ENCODE measurements at regions not wholly inside any gene's neighbourhood (a gene's known extent, or its start where the extent isn't known, plus 50 kb on each side); places are given as distances from the start of the nearest gene placed in this dataset.
A peak's percentile ranks its signal among the peaks of the same experiment; 100 is the strongest.

GRCh38 chr2:212919238-212919637, 232.2 kb downstream of the IKZF2 start:
- TF ChIP-seq, protein P1, sequence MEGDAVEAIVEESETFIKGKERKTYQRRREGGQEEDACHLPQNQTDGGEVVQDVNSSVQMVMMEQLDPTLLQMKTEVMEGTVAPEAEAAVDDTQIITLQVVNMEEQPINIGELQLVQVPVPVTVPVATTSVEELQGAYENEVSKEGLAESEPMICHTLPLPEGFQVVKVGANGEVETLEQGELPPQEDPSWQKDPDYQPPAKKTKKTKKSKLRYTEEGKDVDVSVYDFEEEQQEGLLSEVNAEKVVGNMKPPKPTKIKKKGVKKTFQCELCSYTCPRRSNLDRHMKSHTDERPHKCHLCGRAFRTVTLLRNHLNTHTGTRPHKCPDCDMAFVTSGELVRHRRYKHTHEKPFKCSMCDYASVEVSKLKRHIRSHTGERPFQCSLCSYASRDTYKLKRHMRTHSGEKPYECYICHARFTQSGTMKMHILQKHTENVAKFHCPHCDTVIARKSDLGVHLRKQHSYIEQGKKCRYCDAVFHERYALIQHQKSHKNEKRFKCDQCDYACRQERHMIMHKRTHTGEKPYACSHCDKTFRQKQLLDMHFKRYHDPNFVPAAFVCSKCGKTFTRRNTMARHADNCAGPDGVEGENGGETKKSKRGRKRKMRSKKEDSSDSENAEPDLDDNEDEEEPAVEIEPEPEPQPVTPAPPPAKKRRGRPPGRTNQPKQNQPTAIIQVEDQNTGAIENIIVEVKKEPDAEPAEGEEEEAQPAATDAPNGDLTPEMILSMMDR (IDR thresholded peaks at IDR 0.05; ENCODE audit: insufficient read depth, low read depth, low read length) = no peak
- TF ChIP-seq EZH2 (IDR thresholded peaks at IDR 0.05; ENCODE audit: insufficient read depth, low read length) = no peak

GRCh38 chr2:212918336-212918735, 233.1 kb downstream of the IKZF2 start:
- no peak for DNase-seq (ENCODE audit: low read depth)
- no peak overlapping the region for H2AFZ ChIP-seq (ENCODE audit: low read depth, low read length)
- H3K4me3 ChIP-seq (ENCODE audit: insufficient read depth, low read depth, low read length) = no peak overlapping the region
- TF ChIP-seq, protein P1 (IDR thresholded peaks at IDR 0.05; ENCODE audit: insufficient read depth, low read depth, low read length) = no peak
- no peak for TF ChIP-seq EZH2 (IDR thresholded peaks at IDR 0.05; ENCODE audit: insufficient read depth, low read length)
- no peak overlapping the region for H3K4me2 ChIP-seq (ENCODE audit: low read length)
- no peak overlapping the region for H3K27ac Mint-ChIP-seq (ENCODE audit: unreplicated experiment)
- H3K9ac ChIP-seq (ENCODE audit: low read length) = no peak overlapping the region
- H3K9me3 Mint-ChIP-seq (ENCODE audit: unreplicated experiment) = no peaks in the 10 kb centered on the region
- H3K9me3 ChIP-seq (ENCODE audit: insufficient read depth, low read depth, low read length) = no peaks in the 10 kb centered on the region
- H3K4me1 ChIP-seq (ENCODE audit: insufficient read depth, low read length) = no peaks in the 10 kb centered on the region
- peaks cover 7% of the 10 kb centered on the region for H3K4me1 Mint-ChIP-seq (ENCODE audit: low read depth, unreplicated experiment)
- H3K79me2 ChIP-seq (ENCODE audit: insufficient read depth, low read length) = no peaks in the 10 kb centered on the region
- H3K36me3 ChIP-seq (ENCODE audit: insufficient read depth, low read length) = no peaks in the 10 kb centered on the region
- H3K27me3 ChIP-seq (ENCODE audit: insufficient read depth, low read length) = no peaks in the 10 kb centered on the region
- no peaks in the 10 kb centered on the region for H3K27me3 Mint-ChIP-seq (ENCODE audit: low read depth, unreplicated experiment)
- H3K36me3 Mint-ChIP-seq (ENCODE audit: low read depth, unreplicated experiment) = no peaks in the 10 kb centered on the region
- no peaks in the 10 kb centered on the region for H4K20me1 ChIP-seq (ENCODE audit: insufficient read depth, low read length)
- H3K4me3 Mint-ChIP-seq (ENCODE audit: unreplicated experiment) = no peak overlapping the region
- no peak for FAIRE-seq
- H3K27ac ChIP-seq (ENCODE audit: low read depth, low read length) = no peak overlapping the region

More at GRCh38 chr2:212919238-212919637, 232.2 kb downstream of the IKZF2 start:
- no peaks in the 10 kb centered on the region for H3K27me3 Mint-ChIP-seq (ENCODE audit: low read depth, unreplicated experiment)
- Histone ChIP-seq H3K4me2 (ENCODE audit: low read length) (no peak overlapping the region), H3K9ac (ENCODE audit: low read length) (no peak overlapping the region), H2AFZ (ENCODE audit: low read depth, low read length) (no peak overlapping the region), H3K4me1 (ENCODE audit: insufficient read depth, low read length) (no peaks in the 10 kb centered on the region), H3K36me3 (ENCODE audit: insufficient read depth, low read length) (no peaks in the 10 kb centered on the region), H3K9me3 (ENCODE audit: insufficient read depth, low read depth, low read length) (no peaks in the 10 kb centered on the region), H3K4me3 (ENCODE audit: insufficient read depth, low read depth, low read length) (no peak overlapping the region), H3K27me3 (ENCODE audit: insufficient read depth, low read length) (no peaks in the 10 kb centered on the region), H3K79me2 (ENCODE audit: insufficient read depth, low read length) (no peaks in the 10 kb centered on the region), H4K20me1 (ENCODE audit: insufficient read depth, low read length) (no peaks in the 10 kb centered on the region), H3K27ac (ENCODE audit: low read depth, low read length) (no peak overlapping the region)
- no peak overlapping the region for H3K27ac Mint-ChIP-seq (ENCODE audit: unreplicated experiment)
- DNase-seq (ENCODE audit: low read depth) (no peak), FAIRE-seq (no peak)
- no peaks in the 10 kb centered on the region for H3K36me3 Mint-ChIP-seq (ENCODE audit: low read depth, unreplicated experiment)
- peaks cover 7% of the 10 kb centered on the region for H3K4me1 Mint-ChIP-seq (ENCODE audit: low read depth, unreplicated experiment)
- no peaks in the 10 kb centered on the region for H3K9me3 Mint-ChIP-seq (ENCODE audit: unreplicated experiment)
- no peak overlapping the region for H3K4me3 Mint-ChIP-seq (ENCODE audit: unreplicated experiment)

- FAIRE-seq (no peak), DNase-seq (ENCODE audit: low read depth) (peak; percentile 38)
- no peaks in the 10 kb centered on the region for H3K27me3 Mint-ChIP-seq (ENCODE audit: low read depth, unreplicated experiment)
- H3K4me3 Mint-ChIP-seq (ENCODE audit: unreplicated experiment) = no peak overlapping the region
- Histone ChIP-seq H3K36me3 (ENCODE audit: insufficient read depth, low read length) (no peaks in the 10 kb centered on the region), H3K4me2 (ENCODE audit: low read length) (no peak overlapping the region), H3K4me3 (ENCODE audit: insufficient read depth, low read depth, low read length) (no peak overlapping the region), H4K20me1 (ENCODE audit: insufficient read depth, low read length) (no peaks in the 10 kb centered on the region), H3K9me3 (ENCODE audit: insufficient read depth, low read depth, low read length) (no peaks in the 10 kb centered on the region), H3K27ac (ENCODE audit: low read depth, low read length) (no peak overlapping the region), H2AFZ (ENCODE audit: low read depth, low read length) (peak overlapping the region; percentile 49), H3K79me2 (ENCODE audit: insufficient read depth, low read length) (no peaks in the 10 kb centered on the region), H3K27me3 (ENCODE audit: insufficient read depth, low read length) (no peaks in the 10 kb centered on the region), H3K9ac (ENCODE audit: low read length) (no peak overlapping the region), H3K4me1 (ENCODE audit: insufficient read depth, low read length) (no peaks in the 10 kb centered on the region)
- no peak overlapping the region for H3K27ac Mint-ChIP-seq (ENCODE audit: unreplicated experiment)
- TF ChIP-seq, protein P1 (IDR thresholded peaks at IDR 0.05; ENCODE audit: insufficient read depth, low read depth, low read length) = no peak
- no peak for TF ChIP-seq EZH2 (IDR thresholded peaks at IDR 0.05; ENCODE audit: insufficient read depth, low read length)
- peaks cover 16% of the 10 kb centered on the region for H3K4me1 Mint-ChIP-seq (ENCODE audit: low read depth, unreplicated experiment)
- H3K9me3 Mint-ChIP-seq (ENCODE audit: unreplicated experiment) = no peaks in the 10 kb centered on the region
- no peaks in the 10 kb centered on the region for H3K36me3 Mint-ChIP-seq (ENCODE audit: low read depth, unreplicated experiment)
Observed at GRCh38 chr2:212915121-212915782, 236.2 kb downstream of the IKZF2 start.
